Gastrocnemius medialis (tissue), 4 donors: ENCODE measurements at regions not wholly inside any gene's neighbourhood (a gene's known extent, or its start where the extent isn't known, plus 50 kb on each side); places are given as distances from the start of the nearest gene placed in this dataset.

Source experiments
- ATAC-seq, 2 donors: fragments of 150-250 bp; one replicate each; pipeline ENCODE4 v1.9.1; 2016
- DNase-seq, 2 donors: peaks; one replicate each; pipeline ENCODE4 v3.0.0-alpha.2; 2019
- H3K27ac ChIP-seq, 4 donors: fragments of 200-600 bp; sonication (generic); 1 replicate in 1 of 4; 2 replicates in 3 of 4; pipeline ENCODE4 v1.5.1; 2016 to 2018; ENCODE audit warnings: mild to moderate bottlenecking in 2 of 4, moderate library complexity in 1 of 4
- H3K27me3 ChIP-seq, 3 donors: fragments of 200-600 bp; sonication (generic) in 2 of 3; 1 replicate in 1 of 3; 2 replicates in 2 of 3; pipeline versions ENCODE4 v1.5.1 to v1.6.0; 2016 to 2019; ENCODE audit warnings: mild to moderate bottlenecking in 1 of 3, moderate library complexity in 1 of 3
- H3K36me3 ChIP-seq, 2 donors: fragments of 200-600 bp; sonication (generic) in 1 of 2; one replicate each; pipeline ENCODE4 v1.5.1; 2017 to 2018
- H3K4me1 ChIP-seq, 2 donors: fragments of 200-600 bp; sonication (generic) in 1 of 2; one replicate each; pipeline ENCODE4 v1.5.1; 2016 to 2017; ENCODE audit warnings: mild to moderate bottlenecking in 2 of 2
- H3K4me3 ChIP-seq, 4 donors: fragments of 200-600 bp; sonication (generic) in 3 of 4; 1 replicate in 1 of 4; 2 replicates in 3 of 4; pipeline ENCODE4 v1.5.1; 2016 to 2019; ENCODE audit warnings: mild to moderate bottlenecking in 2 of 4
- H3K9me3 ChIP-seq, 3 donors: fragments of 200-600 bp; sonication (generic) in 2 of 3; 1 replicate in 1 of 3; 2 replicates in 2 of 3; pipeline ENCODE4 v1.5.1; 2016 to 2019
- POLR2A ChIP-seq, 2 donors: fragments of 450-650 bp; IDR thresholded peaks; one replicate each; pipeline ENCODE4 v1.6.1; 2017; ENCODE audit warnings: antibody characterized with exemption in 2 of 2, mild to moderate bottlenecking in 2 of 2, moderate library complexity in 2 of 2
- in situ Hi-C, 4 donors: fragments of 200-750 bp; cut with MboI; loops; one replicate each; pipeline versions ENCODE4 v1.15.0 to v1.8.0; 2017; ENCODE audit warnings: low sequenced_read_pairs in 4 of 4
- intact Hi-C: fragments of 100-400 bp; cut with DNase I; formaldehyde crosslinking; loops from one replicate; pipeline ENCODE4 v1.15.1; 2023; ENCODE audit warnings: low total_unique reads
- TF ChIP-seq, protein P1 (sequence below), 5 experiments: fragments of 450-650 bp in 3 of 5; fragments of 200-600 bp in 2 of 5; sonication (generic) in 2 of 5; IDR thresholded peaks in 4 of 5; conservative IDR thresholded peaks in 1 of 5; 1 replicate in 4 of 5; 2 replicates in 1 of 5; pipeline ENCODE4 v1.5.1; 2016 to 2019; ENCODE audit warnings: antibody characterized with exemption in 5 of 5, mild to moderate bottlenecking in 3 of 5, moderate library complexity in 3 of 5

DNA sequence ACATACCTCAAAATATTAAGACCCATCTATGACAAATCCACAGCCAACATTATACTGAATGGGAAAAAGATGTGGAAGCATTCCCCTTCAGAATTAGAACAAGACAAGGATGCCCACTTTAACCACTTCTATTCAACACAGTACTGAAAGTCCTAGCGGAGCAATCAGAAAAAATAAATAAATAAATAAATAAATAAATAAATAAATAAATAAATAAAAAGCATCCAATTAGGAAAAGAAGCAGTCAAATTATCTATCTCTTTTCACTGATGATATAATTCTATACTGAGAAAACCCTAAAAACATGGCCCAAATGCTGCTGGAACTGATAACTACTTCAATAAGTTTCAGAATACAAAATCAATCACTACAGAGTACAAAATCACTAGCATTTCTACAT lies 67.5 kb downstream of the PRR32 start:
- no peak overlapping the region for H3K27ac ChIP-seq
- H3K4me1 ChIP-seq, result no peaks in the 10 kb centered on the region
- no peaks in the 10 kb centered on the region for H3K27me3 ChIP-seq
- no peaks in the 10 kb centered on the region for H3K36me3 ChIP-seq
- no peaks in the 10 kb centered on the region for H3K9me3 ChIP-seq
- ATAC-seq (no peak), DNase-seq (no peak)
- intact Hi-C loops, result no loop called here
- in situ Hi-C loops, result no loop called here
- H3K4me3 ChIP-seq, result no peak overlapping the region
- TF ChIP-seq, protein P1, sequence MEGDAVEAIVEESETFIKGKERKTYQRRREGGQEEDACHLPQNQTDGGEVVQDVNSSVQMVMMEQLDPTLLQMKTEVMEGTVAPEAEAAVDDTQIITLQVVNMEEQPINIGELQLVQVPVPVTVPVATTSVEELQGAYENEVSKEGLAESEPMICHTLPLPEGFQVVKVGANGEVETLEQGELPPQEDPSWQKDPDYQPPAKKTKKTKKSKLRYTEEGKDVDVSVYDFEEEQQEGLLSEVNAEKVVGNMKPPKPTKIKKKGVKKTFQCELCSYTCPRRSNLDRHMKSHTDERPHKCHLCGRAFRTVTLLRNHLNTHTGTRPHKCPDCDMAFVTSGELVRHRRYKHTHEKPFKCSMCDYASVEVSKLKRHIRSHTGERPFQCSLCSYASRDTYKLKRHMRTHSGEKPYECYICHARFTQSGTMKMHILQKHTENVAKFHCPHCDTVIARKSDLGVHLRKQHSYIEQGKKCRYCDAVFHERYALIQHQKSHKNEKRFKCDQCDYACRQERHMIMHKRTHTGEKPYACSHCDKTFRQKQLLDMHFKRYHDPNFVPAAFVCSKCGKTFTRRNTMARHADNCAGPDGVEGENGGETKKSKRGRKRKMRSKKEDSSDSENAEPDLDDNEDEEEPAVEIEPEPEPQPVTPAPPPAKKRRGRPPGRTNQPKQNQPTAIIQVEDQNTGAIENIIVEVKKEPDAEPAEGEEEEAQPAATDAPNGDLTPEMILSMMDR (IDR thresholded peaks at IDR 0.05 in 4 of 5, conservative IDR thresholded peaks at IDR 0.05 in 1 of 5), result no peak
- no peak for TF ChIP-seq POLR2A (IDR thresholded peaks at IDR 0.05)

DNA sequence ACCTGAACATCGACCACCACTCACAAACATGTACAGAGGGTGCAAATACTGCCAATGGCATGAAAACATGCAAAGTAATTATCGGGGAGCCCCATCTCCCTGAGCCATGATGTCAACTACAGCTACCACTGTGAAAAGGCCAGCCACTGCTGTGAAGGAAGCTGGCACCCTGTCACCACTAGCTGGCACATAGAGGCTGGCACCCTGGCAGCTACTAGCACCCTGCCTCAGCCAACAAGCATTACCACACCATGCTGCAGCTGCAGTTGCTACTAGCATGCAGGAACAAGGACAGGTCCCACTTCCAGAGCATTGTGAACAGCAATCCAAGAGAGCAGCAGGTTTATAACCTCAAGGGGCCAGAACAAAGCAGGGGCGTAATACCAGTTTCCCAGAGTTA lies 81.4 kb downstream of the PRR32 start:
- intact Hi-C loops (no loop called here), in situ Hi-C loops (no loop called here)
- Histone ChIP-seq H3K4me1 (no peaks in the 10 kb centered on the region), H3K27me3 (no peaks in the 10 kb centered on the region), H3K27ac (no peak overlapping the region), H3K4me3 (no peak overlapping the region), H3K9me3 (no peaks in the 10 kb centered on the region), H3K36me3 (no peaks in the 10 kb centered on the region)
- ATAC-seq (no peak), DNase-seq (no peak)
- no peak for TF ChIP-seq POLR2A (IDR thresholded peaks at IDR 0.05)
- TF ChIP-seq, protein P1 (IDR thresholded peaks at IDR 0.05 in 4 of 5, conservative IDR thresholded peaks at IDR 0.05 in 1 of 5), result no peak

DNA sequence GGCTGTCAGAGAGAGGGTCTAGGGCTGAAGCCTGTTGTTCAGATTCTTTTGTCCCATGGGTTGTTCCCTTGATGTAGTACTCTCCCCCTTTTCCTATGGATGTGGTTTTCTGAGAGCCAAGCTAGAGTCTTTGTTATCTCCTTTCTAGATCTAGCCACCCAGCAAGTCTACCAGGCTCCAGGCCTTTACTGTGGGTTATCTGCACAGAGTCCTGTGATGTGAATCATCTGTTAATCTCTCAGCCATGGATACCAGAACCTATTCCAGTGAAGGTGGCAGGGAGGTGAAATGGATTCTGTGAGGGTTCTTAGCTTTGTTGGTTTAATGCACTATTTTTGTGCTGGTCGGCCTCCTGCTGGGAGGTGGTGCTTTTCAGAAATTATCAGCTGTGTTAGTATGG lies 109.5 kb downstream of the PRR32 start:
- in situ Hi-C loops, result no loop called here
- H3K9me3 ChIP-seq, result no peaks in the 10 kb centered on the region
- no peak overlapping the region for H3K27ac ChIP-seq
- no peak for TF ChIP-seq POLR2A (IDR thresholded peaks at IDR 0.05)
- TF ChIP-seq, protein P1 (IDR thresholded peaks at IDR 0.05 in 4 of 5, conservative IDR thresholded peaks at IDR 0.05 in 1 of 5), result no peak
- intact Hi-C loops, result no loop called here
- no peaks in the 10 kb centered on the region for H3K4me1 ChIP-seq
- DNase-seq, result no peak
- H3K36me3 ChIP-seq, result no peaks in the 10 kb centered on the region
- ATAC-seq, result no peak
- H3K4me3 ChIP-seq, result no peak overlapping the region
- no peaks in the 10 kb centered on the region for H3K27me3 ChIP-seq

DNA sequence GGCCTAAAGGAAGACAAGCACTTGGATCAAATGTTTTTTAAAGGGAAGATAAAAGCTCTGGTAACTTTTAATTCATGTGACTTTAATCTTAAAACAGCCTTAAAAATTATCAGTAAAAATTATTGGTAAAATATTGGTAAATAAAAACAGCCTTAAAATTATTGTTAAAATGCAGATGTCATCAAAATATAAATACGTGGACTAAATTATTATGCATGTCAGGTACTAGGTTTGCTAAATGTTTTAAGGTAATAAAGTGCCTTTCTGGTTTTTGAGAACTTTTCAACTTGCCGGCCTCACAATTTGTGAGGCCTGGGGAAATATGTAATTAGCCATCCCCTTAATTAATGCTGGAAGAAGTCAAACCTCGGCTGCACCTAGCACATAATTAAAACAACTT lies 147.7 kb downstream of the PRR32 start:
- H3K4me3 ChIP-seq, result no peak overlapping the region
- no peak for TF ChIP-seq POLR2A (IDR thresholded peaks at IDR 0.05)
- TF ChIP-seq, protein P1 (IDR thresholded peaks at IDR 0.05 in 4 of 5, conservative IDR thresholded peaks at IDR 0.05 in 1 of 5), result no peak
- no peak overlapping the region for H3K27ac ChIP-seq
- H3K36me3 ChIP-seq, result no peaks in the 10 kb centered on the region
- intact Hi-C loops (no loop called here), in situ Hi-C loops (no loop called here)
- no peaks in the 10 kb centered on the region for H3K9me3 ChIP-seq
- H3K4me1 ChIP-seq, result no peaks in the 10 kb centered on the region
- ATAC-seq (no peak), DNase-seq (no peak)
- H3K27me3 ChIP-seq, result no peaks in the 10 kb centered on the region

DNA sequence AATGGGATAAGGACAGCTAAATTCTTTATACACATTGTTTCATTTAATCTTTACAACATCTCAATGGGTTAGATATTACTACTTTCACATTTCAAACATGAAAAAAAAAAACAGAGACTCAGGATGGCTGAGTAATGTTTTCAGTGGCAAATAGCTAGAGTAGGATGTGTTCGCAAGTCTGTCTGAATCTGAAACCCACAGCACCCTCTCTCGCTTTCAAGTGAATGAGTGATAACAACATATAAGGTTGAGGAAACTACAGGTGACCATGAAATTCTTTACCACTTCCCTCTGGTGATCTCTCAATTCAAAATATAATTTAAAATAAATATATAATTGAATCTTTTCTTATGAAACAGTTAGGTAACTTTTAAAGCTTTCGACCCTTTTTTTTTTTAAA lies 162.6 kb downstream of the PRR32 start:
- Histone ChIP-seq H3K4me1 (no peaks in the 10 kb centered on the region), H3K4me3 (no peak overlapping the region), H3K9me3 (no peaks in the 10 kb centered on the region), H3K27ac (no peak overlapping the region), H3K36me3 (no peaks in the 10 kb centered on the region), H3K27me3 (no peaks in the 10 kb centered on the region)
- no peak for ATAC-seq
- in situ Hi-C loops (no loop called here), intact Hi-C loops (no loop called here)
- DNase-seq, result no peak
- TF ChIP-seq, protein P1 (IDR thresholded peaks at IDR 0.05 in 4 of 5, conservative IDR thresholded peaks at IDR 0.05 in 1 of 5), result no peak
- TF ChIP-seq POLR2A (IDR thresholded peaks at IDR 0.05), result no peak
